RWPE1 (cell line): ENCODE measurements at regions not wholly inside any gene's neighbourhood (a gene's known extent, or its start where the extent isn't known, plus 50 kb on each side); places are given as distances from the start of the nearest gene placed in this dataset.
"Not testable (repeated sequence)": the region's sequence is repeated elsewhere in the genome, so short reads cannot be mapped to it uniquely, and the experiment has no call there.

ENCODE experiments used
- CTCF ChIA-PET: fragments of 350-600 bp; sonication (Branson Sonifier 250); formaldehyde crosslinking; extraction: SDS; loops from one replicate; lab custom pipeline; 2021; lab: Yijun Ruan, JAX
- POLR2A ChIA-PET: fragments of 400-600 bp; formaldehyde crosslinking; extraction: SDS; loops from one replicate; lab custom pipeline; 2020; ENCODE audit warnings: antibody characterized with exemption; ENCODE audit not compliant: low non-redundant PET; lab: Yijun Ruan, JAX
- DNase-seq: peaks from one replicate; pipeline ENCODE4 v3.0.0; 2012; ENCODE audit warnings: low spot score
- H3K27ac ChIP-seq: fragments of 450-650 bp; 2 replicates; pipeline ENCODE4 v1.5.1; 2017
- TF ChIP-seq, protein P1 (sequence below): fragments of 450-650 bp; conservative IDR thresholded peaks from 2 replicates; pipeline ENCODE4 v1.5.1; 2017; ENCODE audit warnings: low read depth, mild to moderate bottlenecking

DNA sequence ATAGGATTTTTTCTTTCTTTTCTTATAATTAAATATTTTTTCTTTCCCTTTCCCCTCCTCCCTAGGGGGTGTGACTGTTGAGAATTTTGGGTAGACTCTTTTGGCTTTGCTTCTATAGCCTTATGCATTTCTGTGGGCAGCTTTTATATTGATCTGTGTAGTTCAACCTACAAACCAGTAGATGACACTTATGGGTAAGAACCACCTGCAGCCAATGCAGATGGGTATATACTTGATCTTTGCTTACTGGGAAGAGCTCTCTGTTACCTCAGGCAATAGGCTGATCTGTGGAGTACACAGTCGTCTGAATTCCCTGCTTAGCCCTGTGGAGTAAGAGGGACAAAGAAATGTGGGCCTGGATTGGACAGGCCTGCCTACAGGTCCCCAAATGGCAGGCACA is 102.7 kb upstream of the STARD4 start:
- no peak for DNase-seq
- H3K27ac ChIP-seq: no peak overlapping the region
- CTCF ChIA-PET: no interaction called here
- POLR2A ChIA-PET: no interaction called here
- TF ChIP-seq, protein P1, sequence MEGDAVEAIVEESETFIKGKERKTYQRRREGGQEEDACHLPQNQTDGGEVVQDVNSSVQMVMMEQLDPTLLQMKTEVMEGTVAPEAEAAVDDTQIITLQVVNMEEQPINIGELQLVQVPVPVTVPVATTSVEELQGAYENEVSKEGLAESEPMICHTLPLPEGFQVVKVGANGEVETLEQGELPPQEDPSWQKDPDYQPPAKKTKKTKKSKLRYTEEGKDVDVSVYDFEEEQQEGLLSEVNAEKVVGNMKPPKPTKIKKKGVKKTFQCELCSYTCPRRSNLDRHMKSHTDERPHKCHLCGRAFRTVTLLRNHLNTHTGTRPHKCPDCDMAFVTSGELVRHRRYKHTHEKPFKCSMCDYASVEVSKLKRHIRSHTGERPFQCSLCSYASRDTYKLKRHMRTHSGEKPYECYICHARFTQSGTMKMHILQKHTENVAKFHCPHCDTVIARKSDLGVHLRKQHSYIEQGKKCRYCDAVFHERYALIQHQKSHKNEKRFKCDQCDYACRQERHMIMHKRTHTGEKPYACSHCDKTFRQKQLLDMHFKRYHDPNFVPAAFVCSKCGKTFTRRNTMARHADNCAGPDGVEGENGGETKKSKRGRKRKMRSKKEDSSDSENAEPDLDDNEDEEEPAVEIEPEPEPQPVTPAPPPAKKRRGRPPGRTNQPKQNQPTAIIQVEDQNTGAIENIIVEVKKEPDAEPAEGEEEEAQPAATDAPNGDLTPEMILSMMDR: no peak

- POLR2A ChIA-PET, DNase-seq, H3K27ac ChIP-seq: not testable (repeated sequence)
- CTCF ChIA-PET: interaction anchor here (0.6 kb wide), 1 partner anchor 8 kb away, joined by 3 read pairs; no protein-coding TSS in a partner anchor
These were observed 99.8 kb upstream of the STARD4 start for GRCh38 chr5:111612013-111612630.

- TF ChIP-seq, protein P1: no peak
- POLR2A ChIA-PET: no interaction called here
- H3K27ac ChIP-seq: no peak overlapping the region
- CTCF ChIA-PET: interaction anchor here (0.6 kb wide), 1 partner anchor 503 kb away, joined by 3 read pairs; no protein-coding TSS in a partner anchor
- no peak for DNase-seq
These were observed 93.9 kb upstream of the STARD4 start for GRCh38 chr5:111606194-111606593.

- POLR2A ChIA-PET: no interaction called here
- CTCF ChIA-PET: no interaction called here
- TF ChIP-seq, protein P1: no peak
- H3K27ac ChIP-seq: no peak overlapping the region
- DNase-seq: no peak
These were observed 91.1 kb upstream of the STARD4 start for GRCh38 chr5:111603446-111603827.

DNA sequence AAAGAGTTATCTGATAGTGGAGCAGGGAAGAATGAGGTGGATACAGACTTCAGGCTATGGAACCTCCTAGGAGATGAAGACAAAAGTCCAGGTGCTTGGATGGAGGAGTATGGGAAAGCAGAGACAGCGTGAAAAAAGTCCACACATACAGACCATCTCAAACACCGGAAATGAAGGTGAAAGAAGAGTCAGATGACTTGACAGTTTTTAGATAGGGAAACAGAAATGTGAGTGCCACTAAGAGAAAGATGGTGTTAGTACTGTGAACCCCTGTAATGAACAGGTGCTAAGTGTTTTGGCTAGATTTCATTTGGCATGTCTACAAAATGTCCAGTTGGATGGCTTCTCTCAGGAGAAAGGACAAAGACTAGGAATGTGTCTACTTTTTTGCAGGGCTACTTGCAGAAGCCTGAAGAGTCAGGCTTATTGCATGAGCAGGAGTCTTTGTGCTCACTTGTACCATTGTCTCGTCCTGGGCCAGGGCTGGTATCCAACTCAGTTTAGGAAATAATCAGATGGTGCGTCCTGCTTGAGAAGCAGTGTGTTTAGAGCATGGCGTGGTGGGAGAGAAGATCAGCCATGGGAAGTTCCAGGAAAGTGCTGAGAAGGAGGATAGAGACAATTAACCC is 90.6 kb upstream of the STARD4 start:
- ChIA-PET CTCF (no interaction called here), POLR2A (no interaction called here)

DNA sequence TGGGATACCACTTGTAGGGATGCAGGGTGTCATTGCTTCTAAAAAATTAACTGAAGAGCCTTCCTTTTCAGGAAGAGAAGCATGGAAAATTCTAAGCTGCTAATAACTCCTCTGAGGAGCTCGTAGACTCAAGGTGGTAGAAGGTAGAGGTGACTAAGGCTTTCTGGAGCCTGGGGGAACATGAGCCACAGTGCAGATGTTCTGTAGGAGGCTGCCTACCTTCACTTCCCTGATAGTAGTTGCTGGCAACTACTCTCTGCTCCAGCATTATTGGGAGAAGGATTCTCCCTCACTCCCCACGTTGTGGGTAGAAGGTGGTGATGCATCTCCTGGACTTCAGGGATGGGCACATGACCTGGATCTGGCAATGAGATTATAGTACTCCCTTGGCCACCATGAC is 86.7 kb upstream of the STARD4 start:
- CTCF ChIA-PET: interaction anchor here (0.6 kb wide), 3 partner anchors 18 to 612 kb away, joined by 3 to 6 read pairs (median 4); no protein-coding TSS in a partner anchor

More for the DNA sequence above, 90.6 kb upstream of the STARD4 start:
- TF ChIP-seq, protein P1: no peak
- H3K27ac ChIP-seq: no peak overlapping the region
- no peak for DNase-seq

More for the DNA sequence above, 86.7 kb upstream of the STARD4 start:
- no peak for DNase-seq
- POLR2A ChIA-PET: no interaction called here
- no peak overlapping the region for H3K27ac ChIP-seq
- TF ChIP-seq, protein P1: no peak
